Caco-2 (cell line): ENCODE measurements at regions not wholly inside any gene's neighbourhood (a gene's known extent, or its start where the extent isn't known, plus 50 kb on each side); places are given as distances from the start of the nearest gene placed in this dataset.

Experiments used
- BruUV-seq: library from RNA; stranded (reverse); fragments of 400-500 nt; replicated peaks from 2 replicates; lab custom pipeline; 2021; lab: Mats Ljungman, UMichigan
- CTCF ChIA-PET: fragments of 300-600 bp; sonication (Branson Sonifier 250); formaldehyde crosslinking; loops from one replicate; lab custom pipeline; 2022; ENCODE audit warnings: antibody characterized with exemption; lab: Charles Lee
- POLR2A ChIA-PET: fragments of 300-600 bp; sonication (Branson Sonifier 250); formaldehyde crosslinking; loops from one replicate; lab custom pipeline; 2022; ENCODE audit warnings: antibody characterized with exemption; lab: Charles Lee
- DNase-seq, 2 experiments: peaks; one replicate each; pipeline versions ENCODE4 v3.0.0 to v3.0.0-alpha.2; 2020 to 2022
- H3K27me3 ChIP-seq: replicated peaks from 2 replicates; pipeline ENCODE4 v1.6.0; 2011; ENCODE audit warnings: low read length; ENCODE audit not compliant: control insufficient read depth, insufficient read depth
- H3K36me3 ChIP-seq: 2 replicates; pipeline ENCODE4 v1.5.1; 2011; ENCODE audit warnings: low read length; ENCODE audit not compliant: control insufficient read depth, insufficient read depth
- H3K4me1 ChIP-seq: fragments of 250-450 bp; sonication (Bioruptor Pico); 2 replicates; pipeline ENCODE4 v1.5.1; 2020; ENCODE audit warnings: mild to moderate bottlenecking
- H3K4me3 ChIP-seq: 2 replicates; pipeline ENCODE4 v1.5.1; 2011; ENCODE audit warnings: low read depth, mild to moderate bottlenecking, control low read depth, low read length
- H3K9me3 ChIP-seq: fragments of 250-450 bp; sonication (Bioruptor Pico); 2 replicates; pipeline ENCODE4 v1.5.1; 2020; ENCODE audit warnings: mild to moderate bottlenecking, moderate library complexity
- H3K27ac Mint-ChIP-seq: one replicate; pipeline ENCODE4 v1.8.0; 2022; ENCODE audit warnings: mixed read lengths; ENCODE audit not compliant: unreplicated experiment
- H3K27me3 Mint-ChIP-seq: one replicate; pipeline ENCODE4 v1.8.0; 2022; ENCODE audit warnings: mixed read lengths; ENCODE audit not compliant: insufficient read depth, unreplicated experiment
- H3K36me3 Mint-ChIP-seq: one replicate; pipeline ENCODE4 v1.8.0; 2022; ENCODE audit warnings: mild to moderate bottlenecking, mixed read lengths; ENCODE audit not compliant: insufficient read depth, unreplicated experiment
- H3K4me1 Mint-ChIP-seq: one replicate; pipeline ENCODE4 v1.8.0; 2022; ENCODE audit warnings: low read depth, mixed read lengths; ENCODE audit not compliant: unreplicated experiment
- H3K4me3 Mint-ChIP-seq: one replicate; pipeline ENCODE4 v1.8.0; 2022; ENCODE audit warnings: mild to moderate bottlenecking, moderate library complexity, mixed read lengths; ENCODE audit not compliant: unreplicated experiment
- H3K9me3 Mint-ChIP-seq: one replicate; pipeline ENCODE4 v1.8.0; 2022; ENCODE audit warnings: mixed read lengths; ENCODE audit not compliant: unreplicated experiment
- intact Hi-C: fragments of 100-400 bp; cut with micrococcal nuclease; formaldehyde crosslinking; loops from one replicate; pipeline ENCODE4 v1.10.0; 2022; ENCODE audit not compliant: unreplicated experiment
- TF ChIP-seq, protein P1 (sequence below), 2 experiments: fragments of 200-600 bp in 1 of 2; IDR thresholded peaks; 1 replicate in 1 of 2; 2 replicates in 1 of 2; pipeline versions ENCODE4 v1.5.1 to v1.8.0; 2011 to 2022; ENCODE audit warnings: antibody characterized with exemption in 1 of 2, control low read depth in 1 of 2, inconsistent platforms in 1 of 2, low read depth in 1 of 2, low read length in 1 of 2, mild to moderate bottlenecking in 1 of 2, moderate library complexity in 1 of 2; ENCODE audit not compliant: insufficient read depth in 1 of 2, severe bottlenecking in 1 of 2, unreplicated experiment in 1 of 2

DNA sequence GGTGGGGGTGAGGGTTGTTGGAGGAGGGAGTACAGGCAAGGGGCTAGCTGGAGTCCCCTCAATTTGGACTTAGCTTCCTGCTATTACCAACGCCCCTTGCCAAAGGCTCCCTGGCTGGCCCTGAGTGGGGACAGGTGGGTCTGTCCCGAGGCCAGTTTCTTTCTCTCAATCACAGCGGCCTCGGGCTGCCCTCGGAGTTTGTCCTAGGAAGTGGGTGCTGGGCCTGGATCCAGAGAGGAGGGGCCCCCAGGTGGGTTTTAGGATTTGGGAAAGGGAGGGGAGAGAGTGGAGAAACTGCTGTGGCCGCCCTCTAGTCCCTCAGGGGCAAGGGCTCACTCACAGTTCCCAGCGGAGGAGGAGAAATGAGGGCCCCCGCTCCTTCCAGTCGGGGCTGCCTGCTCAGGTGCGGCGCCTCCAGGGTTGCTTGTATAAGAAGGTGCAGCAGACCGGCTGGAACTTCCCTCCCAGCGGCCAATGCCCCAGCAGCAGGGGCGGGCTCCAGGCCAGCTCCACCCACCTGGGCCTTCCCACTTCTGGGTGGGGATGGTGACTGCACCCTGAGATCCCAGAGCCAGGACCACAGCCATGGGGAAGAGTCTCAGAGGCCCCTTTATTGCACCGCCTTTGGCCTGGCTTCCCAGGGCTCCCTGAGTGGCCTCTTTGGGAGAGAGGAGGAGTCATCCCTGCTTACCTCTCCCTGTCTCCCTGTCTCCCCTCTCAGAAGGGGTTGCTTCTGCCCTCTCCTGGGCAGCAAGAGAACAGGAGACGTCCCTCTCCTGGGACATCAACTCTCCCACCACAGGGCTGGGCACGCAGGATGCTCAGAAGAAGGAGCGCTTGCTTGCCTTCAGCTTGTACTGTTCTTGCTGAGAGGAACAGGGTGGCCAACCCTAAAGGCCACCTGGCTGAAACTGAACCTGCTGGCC, 112.0 kb upstream of the SMURF2 start:
- ChIA-PET CTCF (interaction anchor here (0.6 to 1.2 kb wide), 7 partner anchors 8 to 471 kb away, joined by 3 to 6 read pairs (median 5); partner anchors contain the start of genes LRRC37A3 and SMURF2), POLR2A (interaction anchor here (0.6 to 1.0 kb wide), 2 partner anchors 275 to 283 kb away, joined by 3 to 12 read pairs; partner anchors contain the start of gene GNA13)
- peak overlapping the region; percentile 96 for H3K4me3 Mint-ChIP-seq
- no peaks in the 10 kb centered on the region for H3K36me3 Mint-ChIP-seq
- intact Hi-C loops = loop anchor here (10.0 kb wide), 1 partner anchor 349 kb away; no protein-coding TSS in a partner anchor
- peak overlapping the region; percentile 97 for H3K27ac Mint-ChIP-seq
- BruUV-seq = no TSS peak
- H3K4me3 ChIP-seq = peak overlapping the region; percentile 47
- no peaks in the 10 kb centered on the region for H3K9me3 Mint-ChIP-seq
- H3K27me3 ChIP-seq = no peaks in the 10 kb centered on the region
- H3K9me3 ChIP-seq = no peaks in the 10 kb centered on the region
- TF ChIP-seq, protein P1, sequence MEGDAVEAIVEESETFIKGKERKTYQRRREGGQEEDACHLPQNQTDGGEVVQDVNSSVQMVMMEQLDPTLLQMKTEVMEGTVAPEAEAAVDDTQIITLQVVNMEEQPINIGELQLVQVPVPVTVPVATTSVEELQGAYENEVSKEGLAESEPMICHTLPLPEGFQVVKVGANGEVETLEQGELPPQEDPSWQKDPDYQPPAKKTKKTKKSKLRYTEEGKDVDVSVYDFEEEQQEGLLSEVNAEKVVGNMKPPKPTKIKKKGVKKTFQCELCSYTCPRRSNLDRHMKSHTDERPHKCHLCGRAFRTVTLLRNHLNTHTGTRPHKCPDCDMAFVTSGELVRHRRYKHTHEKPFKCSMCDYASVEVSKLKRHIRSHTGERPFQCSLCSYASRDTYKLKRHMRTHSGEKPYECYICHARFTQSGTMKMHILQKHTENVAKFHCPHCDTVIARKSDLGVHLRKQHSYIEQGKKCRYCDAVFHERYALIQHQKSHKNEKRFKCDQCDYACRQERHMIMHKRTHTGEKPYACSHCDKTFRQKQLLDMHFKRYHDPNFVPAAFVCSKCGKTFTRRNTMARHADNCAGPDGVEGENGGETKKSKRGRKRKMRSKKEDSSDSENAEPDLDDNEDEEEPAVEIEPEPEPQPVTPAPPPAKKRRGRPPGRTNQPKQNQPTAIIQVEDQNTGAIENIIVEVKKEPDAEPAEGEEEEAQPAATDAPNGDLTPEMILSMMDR (IDR thresholded peaks at IDR 0.05; ENCODE audit: insufficient read depth in 1 of 2, low read depth in 1 of 2, low read length in 1 of 2, severe bottlenecking in 1 of 2, unreplicated experiment in 1 of 2) = peak; percentile 55 to 82
- no peaks in the 10 kb centered on the region for H3K27me3 Mint-ChIP-seq
- no peaks in the 10 kb centered on the region for H3K4me1 ChIP-seq
- no peaks in the 10 kb centered on the region for H3K4me1 Mint-ChIP-seq
- peak; percentile 96 to 97 for DNase-seq
- no peaks in the 10 kb centered on the region for H3K36me3 ChIP-seq

DNA sequence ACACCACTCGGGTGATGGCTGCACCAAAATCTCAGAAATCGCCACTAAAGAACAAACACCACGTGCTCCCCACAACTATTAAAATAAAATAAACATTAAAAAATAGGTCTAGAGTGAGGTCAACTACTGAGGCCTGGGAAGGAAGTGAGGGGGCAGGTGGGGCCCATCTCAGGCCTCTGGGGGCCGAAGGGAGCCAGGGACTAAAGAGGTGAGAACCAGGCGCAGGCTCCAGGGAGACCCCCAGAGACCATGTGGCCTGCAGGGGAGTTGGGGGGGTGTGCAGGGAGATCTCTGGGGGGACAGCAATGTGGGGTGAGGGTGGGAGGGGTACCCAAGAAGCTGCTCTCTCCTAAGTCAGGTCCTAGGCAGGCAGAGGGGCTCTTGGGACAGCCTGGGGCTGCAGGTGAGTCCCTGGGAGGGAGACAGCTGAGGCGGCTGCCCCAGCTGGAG, 111.3 kb upstream of the SMURF2 start:
- Histone ChIP-seq H3K9me3 (no peaks in the 10 kb centered on the region), H3K27me3 (no peaks in the 10 kb centered on the region), H3K4me1 (no peaks in the 10 kb centered on the region), H3K36me3 (no peaks in the 10 kb centered on the region), H3K4me3 (peak overlapping the region; percentile 47)
- Mint-ChIP-seq H3K4me1 (no peaks in the 10 kb centered on the region), H3K4me3 (peak overlapping the region; percentile 96), H3K27me3 (no peaks in the 10 kb centered on the region), H3K27ac (peak overlapping the region; percentile 97), H3K9me3 (no peaks in the 10 kb centered on the region), H3K36me3 (no peaks in the 10 kb centered on the region)
- ChIA-PET POLR2A (no interaction called here), CTCF (interaction anchor here (0.9 to 1.2 kb wide), 3 partner anchors 14 to 146 kb away, joined by 5 to 6 read pairs (median 6); partner anchors contain the start of genes LRRC37A3 and SMURF2)
- DNase-seq = no peak
- BruUV-seq = no TSS peak
- intact Hi-C loops = loop anchor here (10.0 kb wide), 1 partner anchor 349 kb away; no protein-coding TSS in a partner anchor
- TF ChIP-seq, protein P1 (IDR thresholded peaks at IDR 0.05; ENCODE audit: insufficient read depth in 1 of 2, low read depth in 1 of 2, low read length in 1 of 2, severe bottlenecking in 1 of 2, unreplicated experiment in 1 of 2) = no peak

DNA sequence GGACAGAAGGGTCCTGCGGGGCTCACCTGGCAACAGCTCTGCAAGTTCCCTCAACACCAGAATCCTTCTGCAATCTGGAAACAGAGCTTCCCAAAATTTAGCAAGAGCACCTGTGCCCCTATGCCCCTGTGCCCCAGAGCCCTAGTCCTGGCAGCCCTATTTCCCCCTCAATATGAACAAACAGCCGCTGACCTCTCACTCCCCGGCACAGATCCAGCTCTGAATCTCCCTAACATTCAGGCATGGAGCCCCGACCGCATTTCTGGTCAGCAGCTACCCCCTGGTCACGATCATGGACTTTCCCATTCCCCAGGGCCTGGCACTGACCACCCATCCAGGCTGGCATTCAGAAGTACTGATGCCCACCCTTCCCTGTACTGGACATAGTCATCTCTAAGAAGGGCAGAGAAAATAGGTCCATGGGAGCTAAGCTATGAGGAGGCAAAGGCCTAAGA, 110.8 kb upstream of the SMURF2 start:
- H3K4me1 ChIP-seq = no peaks in the 10 kb centered on the region
- H3K4me3 Mint-ChIP-seq = peak overlapping the region; percentile 96
- no peaks in the 10 kb centered on the region for H3K36me3 Mint-ChIP-seq
- no peaks in the 10 kb centered on the region for H3K27me3 Mint-ChIP-seq
- no peaks in the 10 kb centered on the region for H3K27me3 ChIP-seq
- intact Hi-C loops = loop anchor here (10.0 kb wide), 1 partner anchor 348 kb away; no protein-coding TSS in a partner anchor
- no peaks in the 10 kb centered on the region for H3K9me3 ChIP-seq
- H3K36me3 ChIP-seq = no peaks in the 10 kb centered on the region
- H3K9me3 Mint-ChIP-seq = no peaks in the 10 kb centered on the region
- H3K4me1 Mint-ChIP-seq = no peaks in the 10 kb centered on the region
- TF ChIP-seq, protein P1 (IDR thresholded peaks at IDR 0.05; ENCODE audit: insufficient read depth in 1 of 2, low read depth in 1 of 2, low read length in 1 of 2, severe bottlenecking in 1 of 2, unreplicated experiment in 1 of 2) = no peak
- POLR2A ChIA-PET = no interaction called here
- TSS peak; percentile 29 for BruUV-seq
- peak overlapping the region; percentile 97 for H3K27ac Mint-ChIP-seq
- DNase-seq = no peak
- peak overlapping the region; percentile 47 for H3K4me3 ChIP-seq
- CTCF ChIA-PET = no interaction called here
